ENCODE measurements at regions not wholly inside any gene's neighbourhood (a gene's known extent, or its start where the extent isn't known, plus 50 kb on each side); places are given as distances from the start of the nearest gene placed in this dataset.
"Not testable (repeated sequence)": the region's sequence is repeated elsewhere in the genome, so short reads cannot be mapped to it uniquely, and the experiment has no call there.

DNA sequence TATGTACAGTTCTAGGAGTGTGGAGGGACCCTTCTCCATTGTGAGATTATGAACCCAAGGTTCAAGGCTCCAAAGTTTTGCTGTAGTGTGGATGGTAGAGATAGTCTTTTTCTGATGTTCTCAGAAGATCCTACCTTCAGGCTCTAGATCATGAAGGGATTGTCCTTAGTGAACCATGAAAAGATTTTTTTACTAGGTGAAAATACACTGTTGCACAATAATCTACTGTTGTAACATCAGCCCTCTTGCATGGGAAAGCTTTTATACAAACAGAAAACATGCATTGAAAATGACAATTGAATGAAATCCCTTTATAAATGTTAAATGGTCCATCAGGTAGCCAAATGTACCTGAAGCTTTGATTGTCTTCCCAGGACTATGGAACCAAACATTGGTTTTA lies 177.8 kb downstream of the FAM76B start:
- no peak for DNase-seq (ENCODE audit: extremely low read depth, insufficient read length)
- TF ChIP-seq, protein P1, sequence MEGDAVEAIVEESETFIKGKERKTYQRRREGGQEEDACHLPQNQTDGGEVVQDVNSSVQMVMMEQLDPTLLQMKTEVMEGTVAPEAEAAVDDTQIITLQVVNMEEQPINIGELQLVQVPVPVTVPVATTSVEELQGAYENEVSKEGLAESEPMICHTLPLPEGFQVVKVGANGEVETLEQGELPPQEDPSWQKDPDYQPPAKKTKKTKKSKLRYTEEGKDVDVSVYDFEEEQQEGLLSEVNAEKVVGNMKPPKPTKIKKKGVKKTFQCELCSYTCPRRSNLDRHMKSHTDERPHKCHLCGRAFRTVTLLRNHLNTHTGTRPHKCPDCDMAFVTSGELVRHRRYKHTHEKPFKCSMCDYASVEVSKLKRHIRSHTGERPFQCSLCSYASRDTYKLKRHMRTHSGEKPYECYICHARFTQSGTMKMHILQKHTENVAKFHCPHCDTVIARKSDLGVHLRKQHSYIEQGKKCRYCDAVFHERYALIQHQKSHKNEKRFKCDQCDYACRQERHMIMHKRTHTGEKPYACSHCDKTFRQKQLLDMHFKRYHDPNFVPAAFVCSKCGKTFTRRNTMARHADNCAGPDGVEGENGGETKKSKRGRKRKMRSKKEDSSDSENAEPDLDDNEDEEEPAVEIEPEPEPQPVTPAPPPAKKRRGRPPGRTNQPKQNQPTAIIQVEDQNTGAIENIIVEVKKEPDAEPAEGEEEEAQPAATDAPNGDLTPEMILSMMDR (IDR thresholded peaks at IDR 0.05; ENCODE audit: insufficient read depth, low read length, poor library complexity, severe bottlenecking), result no peak
- Histone ChIP-seq H3K36me3 (ENCODE audit: control insufficient read depth, insufficient read depth, low read length) (no peaks in the 10 kb centered on the region), H3K27me3 (replicated peaks; ENCODE audit: control insufficient read depth, insufficient read depth, low read length) (no peaks in the 10 kb centered on the region), H3K4me3 (replicated peaks; ENCODE audit: low read depth, low read length) (no peak overlapping the region)

DNA sequence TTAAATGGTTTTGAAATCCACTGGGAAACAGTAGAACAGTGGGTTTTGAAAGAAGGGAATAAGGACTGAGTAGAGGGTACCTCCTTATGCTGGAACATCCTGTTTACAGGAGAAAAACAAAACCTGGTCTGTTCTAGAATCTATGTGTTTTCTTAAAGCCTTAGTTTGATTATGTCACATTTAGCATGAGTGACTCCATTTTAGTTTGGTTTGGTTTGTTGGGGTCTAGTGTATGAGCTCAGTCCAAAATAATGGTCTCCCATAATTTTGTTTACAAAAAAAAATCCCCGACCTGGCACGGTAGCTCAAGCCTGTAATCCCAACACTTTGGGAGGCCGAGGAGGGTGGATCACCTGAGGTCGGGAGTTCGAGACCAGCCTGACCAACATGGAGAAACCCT lies 179.4 kb downstream of the FAM76B start:
- not testable (repeated sequence) for H3K4me3 ChIP-seq (replicated peaks; ENCODE audit: low read depth, low read length); H3K36me3 ChIP-seq (ENCODE audit: control insufficient read depth, insufficient read depth, low read length); H3K27me3 ChIP-seq (replicated peaks; ENCODE audit: control insufficient read depth, insufficient read depth, low read length); DNase-seq (ENCODE audit: extremely low read depth, insufficient read length)

DNA sequence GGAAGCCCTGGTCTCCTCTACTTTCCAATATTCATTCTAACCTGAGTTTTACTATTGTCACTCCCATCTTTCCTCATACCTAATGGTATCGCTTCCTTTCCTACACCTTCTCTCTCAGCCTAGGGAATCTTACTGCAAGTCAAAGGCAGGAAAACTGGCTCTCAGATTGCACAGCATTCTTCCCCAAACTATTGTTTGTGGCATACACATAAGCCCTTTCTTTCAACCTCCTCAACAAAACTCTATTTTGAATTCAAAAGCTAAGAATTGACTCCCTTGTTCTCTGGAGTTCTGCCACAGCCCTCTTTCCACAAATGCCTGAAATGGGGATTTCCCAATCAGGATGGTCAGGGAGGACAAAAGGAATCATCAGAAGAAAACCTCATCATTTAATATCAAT lies 181.5 kb downstream of the FAM76B start:
- DNase-seq (ENCODE audit: extremely low read depth, insufficient read length), result no peak
- TF ChIP-seq, protein P1 (IDR thresholded peaks at IDR 0.05; ENCODE audit: insufficient read depth, low read length, poor library complexity, severe bottlenecking), result no peak
- Histone ChIP-seq H3K36me3 (ENCODE audit: control insufficient read depth, insufficient read depth, low read length) (no peaks in the 10 kb centered on the region), H3K27me3 (replicated peaks; ENCODE audit: control insufficient read depth, insufficient read depth, low read length) (no peaks in the 10 kb centered on the region), H3K4me3 (replicated peaks; ENCODE audit: low read depth, low read length) (no peak overlapping the region)

DNA sequence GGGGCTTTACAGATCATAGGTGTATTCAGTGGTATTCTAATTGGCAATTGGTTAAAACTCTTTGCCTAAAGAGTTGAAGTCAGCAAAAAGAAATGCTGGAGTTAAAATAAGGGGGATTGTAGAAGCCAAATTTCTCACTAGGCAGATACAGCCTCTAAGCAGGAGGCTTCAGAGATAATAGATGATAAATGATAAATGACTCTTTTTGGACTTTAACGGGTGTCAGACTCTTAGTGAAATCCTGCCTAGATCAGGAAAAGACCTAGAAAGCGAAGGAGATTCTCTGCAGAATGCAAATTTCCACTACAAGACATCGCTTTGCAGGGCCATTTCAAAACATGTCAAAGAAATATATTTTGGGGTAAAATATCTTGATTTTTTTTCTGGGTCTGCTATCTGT lies 182.8 kb downstream of the FAM76B start:
- TF ChIP-seq, protein P1 (IDR thresholded peaks at IDR 0.05; ENCODE audit: insufficient read depth, low read length, poor library complexity, severe bottlenecking), result no peak
- DNase-seq (ENCODE audit: extremely low read depth, insufficient read length), result no peak
- Histone ChIP-seq H3K27me3 (replicated peaks; ENCODE audit: control insufficient read depth, insufficient read depth, low read length) (no peaks in the 10 kb centered on the region), H3K4me3 (replicated peaks; ENCODE audit: low read depth, low read length) (no peak overlapping the region), H3K36me3 (ENCODE audit: control insufficient read depth, insufficient read depth, low read length) (no peaks in the 10 kb centered on the region)

DNA sequence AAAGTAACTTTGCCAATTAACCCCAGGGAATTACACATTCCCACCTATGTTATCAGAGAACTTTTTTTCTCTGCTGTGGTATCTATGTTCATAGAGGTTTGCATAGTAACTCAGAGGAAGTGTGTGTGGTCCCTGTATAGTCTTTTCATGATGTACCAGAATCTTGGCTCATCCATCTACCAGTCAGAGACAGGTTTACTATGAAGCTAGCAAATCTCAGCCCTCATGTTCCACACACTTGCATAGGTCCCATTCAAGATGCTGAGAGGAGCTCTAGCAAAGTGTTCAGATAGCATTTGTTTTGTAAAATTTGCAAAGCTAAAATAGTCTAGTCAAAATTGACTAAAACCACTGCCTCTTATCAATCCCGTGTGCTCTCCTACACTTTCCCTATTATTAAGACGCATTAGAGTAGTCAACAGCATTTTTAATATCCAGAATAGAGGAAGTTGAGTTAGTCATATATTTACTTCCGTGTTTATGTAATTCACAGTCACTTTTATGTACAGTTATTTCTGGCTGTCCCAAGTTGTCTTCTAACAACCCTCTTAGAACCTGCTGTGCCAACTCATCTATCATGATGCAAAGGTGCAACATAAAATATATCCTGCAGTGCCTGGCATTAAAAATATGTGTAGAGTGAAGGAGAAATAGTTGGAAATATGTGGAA lies 184.2 kb downstream of the FAM76B start:
- no peaks in the 10 kb centered on the region for H3K27me3 ChIP-seq (replicated peaks; ENCODE audit: control insufficient read depth, insufficient read depth, low read length)
- H3K4me3 ChIP-seq (replicated peaks; ENCODE audit: low read depth, low read length), result no peak overlapping the region
- DNase-seq (ENCODE audit: extremely low read depth, insufficient read length), result no peak
- no peaks in the 10 kb centered on the region for H3K36me3 ChIP-seq (ENCODE audit: control insufficient read depth, insufficient read depth, low read length)
- TF ChIP-seq, protein P1 (IDR thresholded peaks at IDR 0.05; ENCODE audit: insufficient read depth, low read length, poor library complexity, severe bottlenecking), result no peak

DNA sequence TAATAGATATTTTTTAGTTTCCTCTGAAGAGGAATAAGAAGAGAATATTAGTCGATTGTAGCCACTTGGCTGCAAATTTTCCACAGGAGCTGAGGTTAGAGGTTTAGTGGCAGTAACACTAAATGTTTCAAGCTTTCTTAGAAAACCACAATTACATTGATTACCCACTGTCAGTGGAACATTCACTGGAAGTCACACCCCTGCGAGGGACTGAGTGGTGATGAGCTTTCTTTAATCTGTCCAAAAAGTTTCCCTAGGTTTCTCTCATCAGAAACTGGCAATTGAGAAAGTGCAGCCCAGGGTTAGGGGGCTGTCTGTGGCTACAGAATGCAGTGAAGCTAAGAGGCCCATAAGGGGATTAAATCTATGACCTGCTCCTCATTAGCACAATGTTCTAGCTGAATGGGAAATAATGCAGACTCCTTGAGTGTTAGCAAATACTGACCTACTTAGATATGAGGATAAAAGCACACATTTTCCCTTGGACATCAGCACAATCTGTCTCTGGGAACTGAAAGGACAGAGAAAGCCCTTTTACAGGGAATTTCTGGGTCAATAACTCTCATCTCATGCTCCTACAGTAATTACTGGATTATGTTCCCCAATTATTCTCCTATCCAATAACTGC lies 189.5 kb downstream of the FAM76B start:
- TF ChIP-seq, protein P1 (IDR thresholded peaks at IDR 0.05; ENCODE audit: insufficient read depth, low read length, poor library complexity, severe bottlenecking), result no peak
- Histone ChIP-seq H3K27me3 (replicated peaks; ENCODE audit: control insufficient read depth, insufficient read depth, low read length) (no peaks in the 10 kb centered on the region), H3K36me3 (ENCODE audit: control insufficient read depth, insufficient read depth, low read length) (no peaks in the 10 kb centered on the region), H3K4me3 (replicated peaks; ENCODE audit: low read depth, low read length) (no peak overlapping the region)
- DNase-seq (ENCODE audit: extremely low read depth, insufficient read length), result no peak

Measured in GM06990 (cell line).